A549 (cell line): ENCODE measurements at regions not wholly inside any gene's neighbourhood (a gene's known extent, or its start where the extent isn't known, plus 50 kb on each side); places are given as distances from the start of the nearest gene placed in this dataset.

ENCODE experiments used
- CHD4 ChIP-seq: fragments of 200-600 bp; sonication (generic); IDR thresholded peaks from 2 replicates; pipeline ENCODE4 v1.6.1; 2016; ENCODE audit warnings: antibody characterized with exemption, mild to moderate bottlenecking, borderline replicate concordance
- POLR2A ChIP-seq: IDR thresholded peaks from 2 replicates; pipeline ENCODE4 v1.6.1; 2012; ENCODE audit warnings: mild to moderate bottlenecking, low read length
- TF ChIP-seq, protein P1 (sequence below): IDR thresholded peaks from 2 replicates; pipeline ENCODE4 v1.6.1; 2012

DNA sequence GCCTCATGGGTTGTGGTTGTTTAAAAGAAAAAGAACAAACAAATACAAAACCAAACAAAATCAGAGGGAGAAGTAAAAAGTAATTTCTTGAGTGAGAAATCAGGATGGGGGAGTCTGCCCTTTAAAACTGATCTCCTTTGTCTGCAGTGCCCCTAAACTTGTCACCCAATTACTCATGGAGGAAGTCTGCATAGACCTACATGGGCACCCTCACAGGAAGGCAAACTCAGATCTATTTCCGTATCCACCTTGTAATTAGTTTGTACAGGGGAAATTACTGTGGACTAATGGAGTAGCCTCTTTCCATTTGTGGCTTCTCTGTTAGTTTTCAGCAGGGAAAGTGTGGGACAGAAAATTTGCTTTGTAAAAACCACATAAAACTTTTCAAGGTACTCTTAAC, 600.4 kb downstream of the ADGRL2 start:
- TF ChIP-seq CHD4 (no peak), POLR2A (no peak)
- TF ChIP-seq, protein P1, sequence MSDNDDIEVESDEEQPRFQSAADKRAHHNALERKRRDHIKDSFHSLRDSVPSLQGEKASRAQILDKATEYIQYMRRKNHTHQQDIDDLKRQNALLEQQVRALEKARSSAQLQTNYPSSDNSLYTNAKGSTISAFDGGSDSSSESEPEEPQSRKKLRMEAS, result no peak
